ENCODE measurements at regions not wholly inside any gene's neighbourhood (a gene's known extent, or its start where the extent isn't known, plus 50 kb on each side); places are given as distances from the start of the nearest gene placed in this dataset.

DNA sequence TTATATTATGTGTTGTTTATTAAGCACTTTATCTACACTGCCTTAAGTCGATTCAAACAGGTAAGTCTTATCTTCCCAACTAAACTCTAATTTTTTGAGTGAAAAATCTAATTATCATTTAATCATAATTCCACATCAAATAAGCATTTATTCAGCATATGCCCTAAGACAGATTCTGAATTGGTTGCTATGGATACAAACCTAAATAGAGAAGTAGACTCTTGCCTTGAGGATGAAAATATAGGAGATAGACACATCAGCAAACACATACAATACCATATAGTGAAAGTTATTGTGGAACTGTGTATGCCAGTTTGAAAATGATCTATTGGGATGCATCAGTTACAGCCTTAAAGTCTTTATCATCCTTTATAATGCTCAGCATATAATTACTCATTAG, 1679.9 kb downstream of the SLITRK1 start:
- Histone ChIP-seq H3K4me1 (ENCODE audit: control insufficient read depth, extremely low read depth, insufficient read depth, low read length) (no peaks in the 10 kb centered on the region), H3K27me3 (ENCODE audit: control insufficient read depth in 2 of 2, insufficient read depth in 2 of 2, low read length in 2 of 2) (no peaks in the 10 kb centered on the region), H3K9me3 (replicated peaks; ENCODE audit: control insufficient read depth, insufficient read depth, low read length) (peaks cover 2% of the 10 kb centered on the region), H3K9ac (replicated peaks; ENCODE audit: extremely low read depth, insufficient read depth, low read length) (no peak overlapping the region), H3K36me3 (ENCODE audit: control insufficient read depth in 2 of 2, extremely low read depth in 1 of 2, insufficient read depth in 2 of 2, low read length in 2 of 2) (no peaks in the 10 kb centered on the region), H2AFZ (ENCODE audit: low read depth, low read length) (no peak overlapping the region), H3K79me2 (ENCODE audit: control insufficient read depth, insufficient read depth, low read length) (no peaks in the 10 kb centered on the region), H3K27ac (ENCODE audit: insufficient read depth, low read depth, low read length) (no peak overlapping the region), H3K4me3 (replicated peaks in 1 of 3; ENCODE audit: insufficient read depth in 1 of 3, low read depth in 1 of 3, low read length in 3 of 3) (no peak overlapping the region), H3K9me1 (replicated peaks; ENCODE audit: control insufficient read depth, extremely low read depth, insufficient read depth, low read length) (no peaks in the 10 kb centered on the region), H4K20me1 (replicated peaks; ENCODE audit: control insufficient read depth, extremely low read depth, insufficient read depth, low read length) (no peaks in the 10 kb centered on the region), H3K4me2 (ENCODE audit: insufficient read depth, low read length) (no peak overlapping the region)
- TF ChIP-seq GATA2 (IDR thresholded peaks at IDR 0.05; ENCODE audit: insufficient read depth, insufficient read length, low read depth, low read length): no peak
- ChIA-PET CTCF (no interaction called here), POLR2A (no interaction called here)
- intact Hi-C loops (cut with micrococcal nuclease) (no loop called here), dilution Hi-C loops (cut with MboI; ENCODE audit: extremely low pct_ligation_motif_present, low sequenced_read_pairs) (no loop called here)
- FAIRE-seq: no peak
- BruUV-seq (replicated peaks): no TSS peak
- DNase-seq (ENCODE audit: low read depth, low spot score): no peak

- dilution Hi-C loops (cut with MboI; ENCODE audit: extremely low pct_ligation_motif_present, low sequenced_read_pairs): no loop called here
- no TSS peak for BruUV-seq (replicated peaks)
- POLR2A ChIA-PET: no interaction called here
Observed at GRCh38 chr13:82196087-82196486, 1686.2 kb downstream of the SLITRK1 start.

More at GRCh38 chr13:82196087-82196486, 1686.2 kb downstream of the SLITRK1 start:
- Histone ChIP-seq H3K4me1 (ENCODE audit: control insufficient read depth, extremely low read depth, insufficient read depth, low read length) (no peaks in the 10 kb centered on the region), H4K20me1 (replicated peaks; ENCODE audit: control insufficient read depth, extremely low read depth, insufficient read depth, low read length) (no peaks in the 10 kb centered on the region), H2AFZ (ENCODE audit: low read depth, low read length) (no peak overlapping the region), H3K27ac (ENCODE audit: insufficient read depth, low read depth, low read length) (no peak overlapping the region), H3K9me3 (replicated peaks; ENCODE audit: control insufficient read depth, insufficient read depth, low read length) (no peaks in the 10 kb centered on the region), H3K36me3 (ENCODE audit: control insufficient read depth in 2 of 2, extremely low read depth in 1 of 2, insufficient read depth in 2 of 2, low read length in 2 of 2) (no peaks in the 10 kb centered on the region), H3K9me1 (replicated peaks; ENCODE audit: control insufficient read depth, extremely low read depth, insufficient read depth, low read length) (no peaks in the 10 kb centered on the region), H3K4me2 (ENCODE audit: insufficient read depth, low read length) (no peak overlapping the region), H3K9ac (replicated peaks; ENCODE audit: extremely low read depth, insufficient read depth, low read length) (no peak overlapping the region), H3K27me3 (ENCODE audit: control insufficient read depth in 2 of 2, insufficient read depth in 2 of 2, low read length in 2 of 2) (no peaks in the 10 kb centered on the region), H3K79me2 (ENCODE audit: control insufficient read depth, insufficient read depth, low read length) (no peaks in the 10 kb centered on the region), H3K4me3 (replicated peaks in 1 of 3; ENCODE audit: insufficient read depth in 1 of 3, low read depth in 1 of 3, low read length in 3 of 3) (no peak overlapping the region)
- TF ChIP-seq, protein P1, sequence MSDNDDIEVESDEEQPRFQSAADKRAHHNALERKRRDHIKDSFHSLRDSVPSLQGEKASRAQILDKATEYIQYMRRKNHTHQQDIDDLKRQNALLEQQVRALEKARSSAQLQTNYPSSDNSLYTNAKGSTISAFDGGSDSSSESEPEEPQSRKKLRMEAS (IDR thresholded peaks at IDR 0.05; ENCODE audit: insufficient read depth, insufficient read length): no peak
- TF ChIP-seq GATA2 (IDR thresholded peaks at IDR 0.05; ENCODE audit: insufficient read depth, insufficient read length, low read depth, low read length) (no peak), MYC (IDR thresholded peaks at IDR 0.05; ENCODE audit: low read depth, low read length) (no peak), POLR2A (IDR thresholded peaks at IDR 0.05; ENCODE audit: low read depth, low read length) (no peak), POLR2AphosphoS5 (IDR thresholded peaks at IDR 0.05; ENCODE audit: insufficient read depth, low read depth, low read length) (no peak), FOS (IDR thresholded peaks at IDR 0.05; ENCODE audit: borderline replicate concordance, insufficient read depth, low read length) (no peak), JUN (IDR thresholded peaks at IDR 0.05; ENCODE audit: borderline replicate concordance, insufficient read depth, insufficient read length, low read depth) (no peak), EZH2 (IDR thresholded peaks at IDR 0.05; ENCODE audit: borderline replicate concordance, low read depth, low read length, severe bottlenecking) (no peak)
- TF ChIP-seq, protein P2, sequence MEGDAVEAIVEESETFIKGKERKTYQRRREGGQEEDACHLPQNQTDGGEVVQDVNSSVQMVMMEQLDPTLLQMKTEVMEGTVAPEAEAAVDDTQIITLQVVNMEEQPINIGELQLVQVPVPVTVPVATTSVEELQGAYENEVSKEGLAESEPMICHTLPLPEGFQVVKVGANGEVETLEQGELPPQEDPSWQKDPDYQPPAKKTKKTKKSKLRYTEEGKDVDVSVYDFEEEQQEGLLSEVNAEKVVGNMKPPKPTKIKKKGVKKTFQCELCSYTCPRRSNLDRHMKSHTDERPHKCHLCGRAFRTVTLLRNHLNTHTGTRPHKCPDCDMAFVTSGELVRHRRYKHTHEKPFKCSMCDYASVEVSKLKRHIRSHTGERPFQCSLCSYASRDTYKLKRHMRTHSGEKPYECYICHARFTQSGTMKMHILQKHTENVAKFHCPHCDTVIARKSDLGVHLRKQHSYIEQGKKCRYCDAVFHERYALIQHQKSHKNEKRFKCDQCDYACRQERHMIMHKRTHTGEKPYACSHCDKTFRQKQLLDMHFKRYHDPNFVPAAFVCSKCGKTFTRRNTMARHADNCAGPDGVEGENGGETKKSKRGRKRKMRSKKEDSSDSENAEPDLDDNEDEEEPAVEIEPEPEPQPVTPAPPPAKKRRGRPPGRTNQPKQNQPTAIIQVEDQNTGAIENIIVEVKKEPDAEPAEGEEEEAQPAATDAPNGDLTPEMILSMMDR (IDR thresholded peaks at IDR 0.05; ENCODE audit: extremely low read depth in 1 of 2, insufficient read depth in 1 of 2, low read depth in 1 of 2, low read length in 2 of 2): no peak
- no peak for DNase-seq (ENCODE audit: low read depth, low spot score)
- FAIRE-seq: no peak
- intact Hi-C loops (cut with micrococcal nuclease): no loop called here
- CTCF ChIA-PET: no interaction called here

Data from endothelial cell of umbilical vein (primary cell).